ENCODE measurements at regions not wholly inside any gene's neighbourhood (a gene's known extent, or its start where the extent isn't known, plus 50 kb on each side); places are given as distances from the start of the nearest gene placed in this dataset.

DNA sequence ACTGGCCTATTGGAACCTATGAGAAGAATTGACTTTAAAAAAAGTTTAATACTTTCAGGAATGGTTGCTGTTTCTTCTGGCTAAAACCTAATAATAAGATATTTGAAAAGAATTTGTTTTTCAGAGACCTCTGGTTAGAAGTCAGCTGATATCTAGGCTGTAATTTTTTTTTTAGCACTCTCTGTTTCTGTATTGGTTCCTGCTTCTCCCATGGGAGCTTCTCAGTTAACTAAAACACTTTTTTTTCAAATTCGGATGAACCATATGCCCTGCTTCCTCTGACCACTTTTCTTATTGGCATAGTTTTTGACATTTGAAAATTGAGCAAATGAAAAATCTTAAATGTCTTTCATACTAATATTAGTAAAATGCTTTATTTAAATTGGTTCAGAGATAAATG, 163.5 kb upstream of the SLC10A2 start:
- H2AFZ ChIP-seq (replicated peaks; ENCODE audit: low read length, poor library complexity) = no peak overlapping the region
- no peak overlapping the region for H4K8ac ChIP-seq (ENCODE audit: low read depth in 2 of 2, low read length in 2 of 2)
- no peak overlapping the region for H2AK9ac ChIP-seq (replicated peaks; ENCODE audit: low read depth, low read length, poor library complexity)
- H3K14ac ChIP-seq (replicated peaks; ENCODE audit: low read depth, low read length) = no peak overlapping the region
- H2AK5ac ChIP-seq (ENCODE audit: low read depth, low read length) = no peak overlapping the region
- H3K79me1 ChIP-seq (ENCODE audit: low read depth in 1 of 2, low read length in 2 of 2) = no peaks in the 10 kb centered on the region
- in situ Hi-C loops (cut with MboI; ENCODE audit: low sequenced_read_pairs) = no loop called here
- dilution Hi-C loops (cut with HindIII; ENCODE audit: low sequenced_read_pairs, unreplicated experiment) = no loop called here
- no peak for TF ChIP-seq FOS (IDR thresholded peaks at IDR 0.05; ENCODE audit: low read depth, low read length)
- TF ChIP-seq RFX5 (IDR thresholded peaks at IDR 0.05; ENCODE audit: low read depth, low read length) = no peak
- no peak for TF ChIP-seq CEBPB (IDR thresholded peaks at IDR 0.05; ENCODE audit: low read depth, low read length)
- no peak for TF ChIP-seq RAD21 (IDR thresholded peaks at IDR 0.05; ENCODE audit: low read length)
- no peak for TF ChIP-seq BHLHE40 (IDR thresholded peaks at IDR 0.05; ENCODE audit: low read depth, low read length)
- TF ChIP-seq, protein P1, sequence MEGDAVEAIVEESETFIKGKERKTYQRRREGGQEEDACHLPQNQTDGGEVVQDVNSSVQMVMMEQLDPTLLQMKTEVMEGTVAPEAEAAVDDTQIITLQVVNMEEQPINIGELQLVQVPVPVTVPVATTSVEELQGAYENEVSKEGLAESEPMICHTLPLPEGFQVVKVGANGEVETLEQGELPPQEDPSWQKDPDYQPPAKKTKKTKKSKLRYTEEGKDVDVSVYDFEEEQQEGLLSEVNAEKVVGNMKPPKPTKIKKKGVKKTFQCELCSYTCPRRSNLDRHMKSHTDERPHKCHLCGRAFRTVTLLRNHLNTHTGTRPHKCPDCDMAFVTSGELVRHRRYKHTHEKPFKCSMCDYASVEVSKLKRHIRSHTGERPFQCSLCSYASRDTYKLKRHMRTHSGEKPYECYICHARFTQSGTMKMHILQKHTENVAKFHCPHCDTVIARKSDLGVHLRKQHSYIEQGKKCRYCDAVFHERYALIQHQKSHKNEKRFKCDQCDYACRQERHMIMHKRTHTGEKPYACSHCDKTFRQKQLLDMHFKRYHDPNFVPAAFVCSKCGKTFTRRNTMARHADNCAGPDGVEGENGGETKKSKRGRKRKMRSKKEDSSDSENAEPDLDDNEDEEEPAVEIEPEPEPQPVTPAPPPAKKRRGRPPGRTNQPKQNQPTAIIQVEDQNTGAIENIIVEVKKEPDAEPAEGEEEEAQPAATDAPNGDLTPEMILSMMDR (conservative IDR thresholded peaks at IDR 0.05; ENCODE audit: low read depth, low read length) = no peak
- TF ChIP-seq, protein P2, sequence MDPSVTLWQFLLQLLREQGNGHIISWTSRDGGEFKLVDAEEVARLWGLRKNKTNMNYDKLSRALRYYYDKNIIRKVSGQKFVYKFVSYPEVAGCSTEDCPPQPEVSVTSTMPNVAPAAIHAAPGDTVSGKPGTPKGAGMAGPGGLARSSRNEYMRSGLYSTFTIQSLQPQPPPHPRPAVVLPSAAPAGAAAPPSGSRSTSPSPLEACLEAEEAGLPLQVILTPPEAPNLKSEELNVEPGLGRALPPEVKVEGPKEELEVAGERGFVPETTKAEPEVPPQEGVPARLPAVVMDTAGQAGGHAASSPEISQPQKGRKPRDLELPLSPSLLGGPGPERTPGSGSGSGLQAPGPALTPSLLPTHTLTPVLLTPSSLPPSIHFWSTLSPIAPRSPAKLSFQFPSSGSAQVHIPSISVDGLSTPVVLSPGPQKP (IDR thresholded peaks at IDR 0.05; ENCODE audit: borderline replicate concordance, low read depth, low read length) = no peak
- TF ChIP-seq, protein P3, sequence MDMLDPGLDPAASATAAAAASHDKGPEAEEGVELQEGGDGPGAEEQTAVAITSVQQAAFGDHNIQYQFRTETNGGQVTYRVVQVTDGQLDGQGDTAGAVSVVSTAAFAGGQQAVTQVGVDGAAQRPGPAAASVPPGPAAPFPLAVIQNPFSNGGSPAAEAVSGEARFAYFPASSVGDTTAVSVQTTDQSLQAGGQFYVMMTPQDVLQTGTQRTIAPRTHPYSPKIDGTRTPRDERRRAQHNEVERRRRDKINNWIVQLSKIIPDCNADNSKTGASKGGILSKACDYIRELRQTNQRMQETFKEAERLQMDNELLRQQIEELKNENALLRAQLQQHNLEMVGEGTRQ (IDR thresholded peaks at IDR 0.05; ENCODE audit: low read depth, low read length) = no peak
- no peak for TF ChIP-seq CHD1 (IDR thresholded peaks at IDR 0.05; ENCODE audit: low read depth, low read length)
- no peak for TF ChIP-seq MXI1 (IDR thresholded peaks at IDR 0.05; ENCODE audit: borderline replicate concordance, low read depth, low read length)
- WGBS, 2 experiments (ENCODE audit: extremely low coverage in 2 of 2, insufficient read length in 1 of 2) = no CpG with 5 or more reads among the region's 1 CpG
- H3K56ac ChIP-seq (ENCODE audit: extremely low read depth, insufficient read depth, low read length) = no peak overlapping the region
- peaks cover 10% of the 10 kb centered on the region for H3K9me3 ChIP-seq (ENCODE audit: control insufficient read depth, insufficient read depth, low read length)
- no peak overlapping the region for H3K23ac ChIP-seq (ENCODE audit: low read depth, low read length)
- H3K9ac ChIP-seq (ENCODE audit: low read depth, low read length) = no peak overlapping the region
- no peak overlapping the region for H2BK15ac ChIP-seq (ENCODE audit: low read depth, low read length)
- CTCF ChIA-PET = no interaction called here
- no peaks in the 10 kb centered on the region for H4K20me1 ChIP-seq (ENCODE audit: insufficient read depth, low read length)
- H2BK20ac ChIP-seq (ENCODE audit: low read depth, low read length) = no peak overlapping the region
- H4K5ac ChIP-seq (ENCODE audit: low read depth, low read length) = no peak overlapping the region
- no peak overlapping the region for H3K18ac ChIP-seq (ENCODE audit: low read depth, low read length)
- BruUV-seq (replicated peaks) = no TSS peak
- intact Hi-C loops (cut with micrococcal nuclease) = no loop called here
- H3K36me3 ChIP-seq (ENCODE audit: control insufficient read depth, insufficient read depth, low read length) = no peaks in the 10 kb centered on the region
- H3K27me3 ChIP-seq (ENCODE audit: control insufficient read depth, insufficient read depth, low read length) = no peaks in the 10 kb centered on the region
- H2BK5ac ChIP-seq (ENCODE audit: low read depth, low read length, poor library complexity, severe bottlenecking) = no peak overlapping the region
- POLR2A ChIA-PET (ENCODE audit: unreplicated experiment) = no interaction called here
- ATAC-seq (ENCODE audit: low read depth) (no peak), DNase-seq (no peak)
- no peak overlapping the region for H3K27ac ChIP-seq (ENCODE audit: insufficient read depth, low read length)
- H2BK120ac ChIP-seq (ENCODE audit: low read depth, low read length) = no peak overlapping the region
- no peak overlapping the region for H3K4me2 ChIP-seq (ENCODE audit: low read depth, low read length)
- no peaks in the 10 kb centered on the region for H3K4me1 ChIP-seq (ENCODE audit: control insufficient read depth, insufficient read depth, low read length)
- H3K4me3 ChIP-seq (ENCODE audit: insufficient read depth, low read depth, low read length) = no peak overlapping the region
- H3K4ac ChIP-seq (ENCODE audit: low read depth, low read length) = no peak overlapping the region
- H3K9me1 ChIP-seq (ENCODE audit: insufficient read depth, low read length) = no peaks in the 10 kb centered on the region
- H4K91ac ChIP-seq (ENCODE audit: insufficient read depth, low read depth, low read length) = no peak overlapping the region

Data from IMR-90 (cell line).